Naive B cell (primary cell): ENCODE measurements at regions not wholly inside any gene's neighbourhood (a gene's known extent, or its start where the extent isn't known, plus 50 kb on each side); places are given as distances from the start of the nearest gene placed in this dataset.
A peak's percentile ranks its signal among the peaks of the same experiment; 100 is the strongest.

Experiments
- ATAC-seq, 2 donors: fragments of 150-1000 bp; cut with Tn5 transposase; 2 replicates each; pipeline ENCODE4 v1.10.0; 2021; ENCODE audit warnings: low read depth in 2 of 2, mild to moderate bottlenecking in 2 of 2, moderate library complexity in 2 of 2
- DNase-seq: peaks from one replicate; pipeline ENCODE4 v3.0.0; 2022
- H3K27ac Mint-ChIP-seq, 6 donors: one replicate each; pipeline ENCODE4 v1.8.0; 2020 to 2022; ENCODE audit warnings: mild to moderate bottlenecking in 6 of 6, mixed read lengths in 6 of 6, moderate library complexity in 5 of 6, inconsistent platforms in 2 of 6
- H3K27me3 Mint-ChIP-seq, 3 donors: one replicate each; pipeline ENCODE4 v1.8.0; 2021 to 2022; ENCODE audit warnings: mixed read lengths in 3 of 3, mild to moderate bottlenecking in 1 of 3
- H3K36me3 Mint-ChIP-seq, 2 donors: one replicate each; pipeline ENCODE4 v1.8.0; 2020 to 2022; ENCODE audit warnings: mixed read lengths in 2 of 2, inconsistent platforms in 1 of 2, mild to moderate bottlenecking in 1 of 2
- H3K4me1 Mint-ChIP-seq, 3 donors: one replicate each; pipeline ENCODE4 v1.8.0; 2020 to 2022; ENCODE audit warnings: mixed read lengths in 3 of 3, inconsistent platforms in 1 of 3, mild to moderate bottlenecking in 1 of 3, moderate library complexity in 1 of 3
- H3K4me3 Mint-ChIP-seq, 8 donors: one replicate each; pipeline ENCODE4 v1.8.0; 2020 to 2022; ENCODE audit warnings: mild to moderate bottlenecking in 8 of 8, mixed read lengths in 8 of 8, moderate library complexity in 8 of 8, inconsistent platforms in 2 of 8
- H3K9me3 Mint-ChIP-seq, 7 donors: one replicate each; pipeline ENCODE4 v1.8.0; 2020 to 2022; ENCODE audit warnings: mixed read lengths in 7 of 7, mild to moderate bottlenecking in 5 of 7, inconsistent platforms in 2 of 7, moderate library complexity in 1 of 7

DNA sequence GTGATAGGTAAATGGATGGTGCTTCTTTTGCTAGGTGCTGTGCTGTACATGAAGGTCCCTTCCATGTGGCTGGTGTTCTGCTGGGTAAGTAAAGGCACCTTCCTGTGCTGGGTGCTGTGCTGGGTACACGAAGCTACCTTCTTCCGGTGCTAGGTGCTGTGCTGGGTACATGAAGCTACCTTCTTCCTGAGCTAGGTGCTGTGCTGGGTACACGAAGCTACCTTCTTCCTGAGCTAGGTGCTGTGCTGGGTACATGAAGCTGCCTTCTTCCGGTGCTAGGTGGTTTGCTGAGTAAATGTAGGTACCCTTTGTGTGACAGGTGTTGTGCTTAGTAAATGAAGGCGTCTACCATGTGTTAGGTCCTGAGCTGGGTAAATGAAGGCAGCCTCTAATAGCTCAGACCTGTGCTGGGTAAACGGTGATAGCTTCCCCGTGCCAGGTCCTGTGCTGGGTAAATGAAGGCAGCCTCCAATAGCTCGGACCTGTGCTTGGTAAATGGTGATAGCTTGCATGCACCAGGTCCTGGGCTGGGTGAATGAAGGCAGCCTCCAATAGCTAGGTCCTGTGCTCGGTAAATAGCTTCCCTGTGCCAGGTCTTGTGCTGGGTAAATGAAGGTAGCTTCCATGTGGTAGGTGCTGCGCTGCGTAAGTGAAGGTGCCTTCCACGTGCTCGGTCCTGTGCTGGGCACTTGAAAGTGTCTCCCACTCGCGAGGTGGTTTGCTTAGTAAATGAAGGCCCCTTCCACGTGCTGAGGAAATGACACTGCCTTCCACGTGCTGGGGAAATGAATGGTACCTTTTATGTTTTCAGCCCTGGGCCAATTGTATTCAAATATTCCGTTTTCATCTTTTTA is 115.5 kb downstream of the ERMARD start:
- H3K4me3 Mint-ChIP-seq = no peak overlapping the region
- DNase-seq = no peak
- no peaks in the 10 kb centered on the region for H3K36me3 Mint-ChIP-seq
- peak overlapping the region in 4 of 6 donors; percentile 10 to 76 (median 54) for H3K27ac Mint-ChIP-seq
- ATAC-seq = no peak
- peaks cover 0 to 7% (median 0%) of the 10 kb centered on the region in 3 donors for H3K27me3 Mint-ChIP-seq
- peaks cover 0 to 4% (median 0%) of the 10 kb centered on the region in 7 donors for H3K9me3 Mint-ChIP-seq
- peaks cover 9 to 51% (median 11%) of the 10 kb centered on the region in 3 donors for H3K4me1 Mint-ChIP-seq

DNA sequence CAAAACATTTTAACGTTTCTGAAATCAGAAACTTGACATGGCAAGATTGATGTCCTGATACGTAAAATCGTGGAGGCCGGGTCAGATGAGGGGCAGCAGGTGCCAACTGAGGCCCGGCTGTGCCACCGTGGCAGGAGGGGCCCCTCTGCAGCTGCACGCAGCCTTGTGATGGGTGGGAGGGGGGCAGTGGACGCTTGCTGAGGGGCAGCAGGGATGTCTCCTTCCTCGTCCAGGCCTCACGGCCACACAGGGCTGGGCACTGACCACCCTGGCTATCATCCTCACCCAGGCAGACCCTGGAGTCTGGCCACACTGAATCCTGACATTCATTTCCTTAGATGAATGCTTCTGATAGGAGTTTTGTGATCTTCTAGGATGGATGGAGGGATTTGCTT is 114.7 kb downstream of the ERMARD start:
- no peak for DNase-seq
- no peaks in the 10 kb centered on the region for H3K36me3 Mint-ChIP-seq
- H3K9me3 Mint-ChIP-seq = peaks cover 0 to 4% (median 0%) of the 10 kb centered on the region in 7 donors
- H3K4me1 Mint-ChIP-seq = peaks cover 9 to 51% (median 11%) of the 10 kb centered on the region in 3 donors
- peaks cover 0 to 7% (median 0%) of the 10 kb centered on the region in 3 donors for H3K27me3 Mint-ChIP-seq
- H3K27ac Mint-ChIP-seq = peak overlapping the region in 1 of 6 donors; percentile 58
- H3K4me3 Mint-ChIP-seq = no peak overlapping the region
- no peak for ATAC-seq

DNA sequence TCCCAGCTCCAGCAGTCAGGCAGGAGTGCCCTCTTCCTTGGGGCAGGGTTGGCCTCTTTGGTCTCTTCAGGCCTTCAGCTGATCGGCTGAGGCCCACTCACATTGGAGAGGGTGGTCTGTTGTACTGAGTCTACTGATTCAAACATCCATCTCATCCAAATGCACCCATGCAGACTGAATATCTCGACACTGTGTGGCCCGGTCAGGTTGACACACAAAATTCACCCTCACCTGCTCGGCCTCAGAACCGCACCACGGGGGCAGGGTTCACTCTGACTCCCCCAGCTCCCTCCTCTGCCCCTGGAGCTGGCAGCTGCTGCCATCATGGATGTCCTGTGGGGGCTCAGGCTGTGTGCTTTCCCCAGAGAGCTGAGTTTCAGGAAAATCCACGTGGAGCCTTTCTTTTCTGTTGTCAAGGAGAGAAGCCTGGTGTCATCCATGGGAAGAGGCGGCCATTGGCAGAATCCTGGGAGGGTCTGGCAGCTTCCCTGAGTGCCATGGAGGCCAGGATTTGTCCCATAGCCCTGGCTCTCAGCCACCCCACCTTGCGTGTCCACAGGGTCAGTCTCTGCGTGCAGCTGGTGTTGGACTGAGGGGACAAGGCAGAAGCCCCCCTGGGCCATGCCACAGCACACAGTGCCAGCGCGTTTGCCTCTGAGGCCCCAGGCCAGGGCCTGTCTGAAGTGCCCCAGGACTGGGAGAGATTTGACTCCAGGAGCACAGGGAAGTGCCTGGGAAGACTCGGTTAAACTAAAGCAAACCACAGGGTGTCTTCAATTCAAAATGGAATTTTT is 114.1 kb downstream of the ERMARD start:
- H3K4me3 Mint-ChIP-seq = no peak overlapping the region
- H3K4me1 Mint-ChIP-seq = peaks cover 9 to 55% (median 14%) of the 10 kb centered on the region in 3 donors
- no peaks in the 10 kb centered on the region for H3K36me3 Mint-ChIP-seq
- H3K27me3 Mint-ChIP-seq = peaks cover 0 to 7% (median 0%) of the 10 kb centered on the region in 3 donors
- peaks cover 0 to 4% (median 0%) of the 10 kb centered on the region in 7 donors for H3K9me3 Mint-ChIP-seq
- no peak for DNase-seq
- no peak for ATAC-seq
- H3K27ac Mint-ChIP-seq = peak overlapping the region in 2 of 6 donors; percentile 56 to 91

DNA sequence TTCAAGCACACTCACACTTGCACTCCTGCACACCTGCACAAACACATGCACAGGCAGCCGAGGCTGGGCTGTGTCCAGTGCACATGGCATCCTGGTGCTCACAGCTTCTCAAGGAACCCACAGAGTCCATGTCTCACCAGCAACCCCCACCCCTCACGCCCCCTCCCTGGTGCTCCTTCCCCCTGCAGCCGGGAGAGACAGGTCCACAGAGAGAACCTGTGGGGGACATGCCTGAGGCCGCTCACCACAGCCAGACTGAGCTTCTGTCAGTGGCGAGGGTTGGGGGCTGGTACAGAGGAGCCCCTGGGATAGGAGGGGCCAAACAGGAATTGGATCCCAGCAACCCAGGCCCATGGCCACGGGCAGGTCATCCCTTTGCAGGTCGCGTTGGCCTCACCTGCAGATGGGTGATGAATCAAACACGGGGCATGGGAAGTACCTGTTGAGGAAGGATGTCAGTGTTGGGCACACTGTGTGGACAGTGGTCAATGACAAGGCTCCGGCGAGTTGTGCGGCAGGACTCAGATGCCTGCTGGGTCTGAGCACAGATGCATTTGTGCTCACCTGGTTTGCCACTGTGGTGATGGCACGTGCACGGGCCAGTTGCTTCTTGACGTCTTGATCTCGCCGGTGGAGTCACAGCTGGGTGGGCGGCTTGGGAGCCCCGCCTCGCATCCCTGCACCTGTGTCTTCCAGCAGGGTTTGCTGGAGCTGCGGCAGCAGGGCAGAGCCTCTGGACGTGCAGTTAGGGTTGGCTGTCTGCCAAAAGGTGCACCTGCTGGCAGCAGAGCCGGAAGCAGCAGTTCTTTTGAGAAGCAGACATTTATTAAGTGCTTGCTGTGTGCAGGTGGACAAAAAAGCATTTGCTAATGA is 113.0 kb downstream of the ERMARD start:
- Mint-ChIP-seq H3K9me3 (peaks cover 0 to 4% (median 0%) of the 10 kb centered on the region in 7 donors), H3K27ac (peak overlapping the region in 4 of 6 donors; percentile 32 to 98 (median 74)), H3K27me3 (peaks cover 0 to 7% (median 0%) of the 10 kb centered on the region in 3 donors), H3K4me3 (peak overlapping the region in 1 of 8 donors; percentile 10), H3K36me3 (no peaks in the 10 kb centered on the region), H3K4me1 (peaks cover 9 to 55% (median 15%) of the 10 kb centered on the region in 3 donors)
- ATAC-seq (peak; percentile 29 to 31), DNase-seq (peak; percentile 49)

DNA sequence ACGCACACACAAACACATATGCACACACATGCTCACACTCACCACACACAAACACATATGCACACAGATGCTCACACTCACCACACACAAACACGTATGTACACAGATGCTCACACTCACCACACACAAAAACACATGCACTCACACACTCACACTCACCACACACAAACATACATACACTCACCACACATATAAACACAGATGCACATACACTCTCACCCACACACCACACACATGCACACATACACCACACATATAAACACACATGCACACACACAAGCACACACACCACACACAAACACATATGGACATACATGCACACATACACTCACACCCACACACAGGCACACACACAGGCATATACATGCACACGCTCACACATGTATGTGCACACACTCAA is 112.3 kb downstream of the ERMARD start:
- Mint-ChIP-seq H3K9me3 (peaks cover 0 to 8% (median 0%) of the 10 kb centered on the region in 7 donors), H3K4me1 (peaks cover 9 to 51% (median 15%) of the 10 kb centered on the region in 3 donors), H3K4me3 (no peak overlapping the region), H3K27me3 (peaks cover 0 to 7% (median 0%) of the 10 kb centered on the region in 3 donors), H3K36me3 (no peaks in the 10 kb centered on the region), H3K27ac (peak overlapping the region in 3 of 6 donors; percentile 0 to 48 (median 16))
- ATAC-seq = no peak
- DNase-seq = no peak

DNA sequence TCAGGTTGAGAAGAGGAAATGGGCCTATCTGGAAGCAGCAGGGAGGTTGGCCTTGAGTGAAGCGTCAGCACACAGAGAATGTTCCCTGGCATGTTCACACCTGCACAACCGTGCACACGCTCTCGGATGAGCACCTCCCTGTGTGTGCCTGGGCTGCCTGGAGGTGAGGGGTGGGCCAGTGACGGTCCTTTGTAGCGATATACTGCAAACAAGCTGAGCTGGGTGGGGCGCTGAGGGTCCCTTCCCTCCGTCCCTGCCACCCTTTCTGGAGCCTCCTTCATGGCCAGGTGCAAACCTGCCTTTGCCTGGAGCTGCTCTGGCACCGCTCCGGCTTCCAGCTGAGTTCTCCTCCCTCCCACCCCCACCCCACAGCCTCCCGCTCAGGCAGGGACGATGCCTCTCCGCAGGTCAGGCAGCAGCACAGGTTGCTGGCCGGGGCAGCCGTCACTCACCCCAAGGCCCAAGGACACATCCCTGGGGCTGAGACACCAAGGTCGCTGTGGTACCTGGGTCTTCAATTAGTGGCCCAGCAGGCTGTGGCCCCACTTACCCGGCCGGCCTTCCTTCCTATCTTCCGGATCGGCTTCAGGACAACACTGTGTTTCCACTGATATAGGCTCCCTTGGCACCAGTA is 111.6 kb downstream of the ERMARD start:
- peak overlapping the region in 1 of 6 donors; percentile 67 for H3K27ac Mint-ChIP-seq
- no peaks in the 10 kb centered on the region for H3K36me3 Mint-ChIP-seq
- H3K4me1 Mint-ChIP-seq = peaks cover 9 to 44% (median 15%) of the 10 kb centered on the region in 3 donors
- H3K9me3 Mint-ChIP-seq = peaks cover 0 to 7% (median 0%) of the 10 kb centered on the region in 7 donors
- no peak overlapping the region for H3K4me3 Mint-ChIP-seq
- peaks cover 0 to 7% (median 0%) of the 10 kb centered on the region in 3 donors for H3K27me3 Mint-ChIP-seq
- no peak for ATAC-seq
- no peak for DNase-seq

DNA sequence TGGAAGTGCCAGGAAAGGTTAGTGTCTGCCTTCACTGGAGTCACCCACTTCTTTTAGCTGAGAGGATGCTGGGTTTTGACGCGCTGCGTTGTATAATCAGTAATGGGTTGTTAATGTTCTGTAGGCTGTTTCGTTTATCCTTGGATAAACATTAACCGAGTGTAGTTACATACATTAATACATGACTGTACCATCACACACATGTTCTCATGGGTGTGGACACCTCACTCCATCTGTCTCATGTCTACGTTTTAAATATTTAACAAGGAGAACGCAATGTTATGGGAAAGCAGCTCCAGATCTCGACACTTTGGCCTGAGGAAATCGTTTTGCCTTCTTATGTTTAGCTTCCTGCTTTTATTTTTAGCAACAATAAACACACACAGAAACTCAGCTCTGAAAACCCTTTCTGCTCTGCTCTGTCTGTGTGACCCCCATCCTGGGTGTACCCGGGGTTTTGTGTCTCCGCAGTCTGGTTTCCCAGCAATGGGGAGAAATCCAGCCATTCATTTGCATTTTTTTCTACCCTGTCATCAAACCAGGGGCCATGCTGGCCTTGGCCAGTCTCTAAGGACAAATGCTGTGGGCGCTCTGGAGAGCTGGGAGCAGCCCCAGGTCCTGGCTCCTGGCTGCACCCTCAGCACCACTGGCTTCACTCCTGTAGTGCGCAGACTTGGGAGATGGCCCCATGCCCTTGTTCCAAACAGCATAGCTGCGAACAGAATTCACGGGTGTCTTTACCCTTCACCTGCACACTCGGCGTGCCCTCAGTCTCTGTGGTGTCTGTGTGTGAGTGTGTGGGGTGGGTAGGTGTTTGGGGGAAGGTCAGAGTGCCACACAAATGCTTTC is 110.8 kb downstream of the ERMARD start:
- ATAC-seq (no peak), DNase-seq (no peak)
- Mint-ChIP-seq H3K27ac (peak overlapping the region in 1 of 6 donors; percentile 67), H3K27me3 (peaks cover 0 to 7% (median 0%) of the 10 kb centered on the region in 3 donors), H3K36me3 (no peaks in the 10 kb centered on the region), H3K4me3 (no peak overlapping the region), H3K4me1 (peaks cover 9 to 38% (median 15%) of the 10 kb centered on the region in 3 donors), H3K9me3 (peaks cover 0 to 12% (median 6%) of the 10 kb centered on the region in 7 donors)

DNA sequence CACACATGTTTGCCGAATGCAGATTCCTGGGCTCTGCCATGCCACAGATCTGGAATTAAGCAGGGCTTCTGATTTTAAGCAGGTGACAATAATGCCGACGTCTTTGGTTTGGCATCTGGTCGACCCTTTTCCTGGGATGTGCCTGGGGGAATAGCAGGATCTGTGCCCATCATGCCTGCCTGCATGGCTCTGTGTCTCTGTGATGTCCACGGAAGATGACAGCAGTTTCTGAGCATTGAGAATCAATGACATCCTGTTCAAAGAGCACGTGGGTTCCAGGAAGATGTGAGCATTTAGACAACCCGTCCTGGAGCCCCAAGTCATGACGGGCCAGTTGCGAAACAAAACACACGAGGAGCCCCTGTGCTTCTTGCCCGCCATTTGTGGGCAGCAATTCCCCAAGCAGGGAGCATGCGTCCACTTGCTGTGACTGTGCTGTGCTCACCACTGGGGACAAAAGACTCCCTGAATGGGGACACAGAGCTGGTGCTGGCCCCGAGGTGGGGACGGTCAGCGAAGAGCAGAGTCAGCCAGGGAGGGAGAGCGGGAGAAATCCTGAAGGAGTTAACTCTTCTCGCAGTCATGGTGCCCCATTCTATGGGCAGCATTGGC is 110.1 kb downstream of the ERMARD start:
- Mint-ChIP-seq H3K9me3 (peaks cover 0 to 13% (median 8%) of the 10 kb centered on the region in 7 donors), H3K4me1 (peaks cover 9 to 34% (median 15%) of the 10 kb centered on the region in 3 donors), H3K4me3 (no peak overlapping the region), H3K27ac (no peak overlapping the region), H3K36me3 (no peaks in the 10 kb centered on the region), H3K27me3 (peaks cover 0 to 7% (median 0%) of the 10 kb centered on the region in 3 donors)
- DNase-seq (no peak), ATAC-seq (no peak)

DNA sequence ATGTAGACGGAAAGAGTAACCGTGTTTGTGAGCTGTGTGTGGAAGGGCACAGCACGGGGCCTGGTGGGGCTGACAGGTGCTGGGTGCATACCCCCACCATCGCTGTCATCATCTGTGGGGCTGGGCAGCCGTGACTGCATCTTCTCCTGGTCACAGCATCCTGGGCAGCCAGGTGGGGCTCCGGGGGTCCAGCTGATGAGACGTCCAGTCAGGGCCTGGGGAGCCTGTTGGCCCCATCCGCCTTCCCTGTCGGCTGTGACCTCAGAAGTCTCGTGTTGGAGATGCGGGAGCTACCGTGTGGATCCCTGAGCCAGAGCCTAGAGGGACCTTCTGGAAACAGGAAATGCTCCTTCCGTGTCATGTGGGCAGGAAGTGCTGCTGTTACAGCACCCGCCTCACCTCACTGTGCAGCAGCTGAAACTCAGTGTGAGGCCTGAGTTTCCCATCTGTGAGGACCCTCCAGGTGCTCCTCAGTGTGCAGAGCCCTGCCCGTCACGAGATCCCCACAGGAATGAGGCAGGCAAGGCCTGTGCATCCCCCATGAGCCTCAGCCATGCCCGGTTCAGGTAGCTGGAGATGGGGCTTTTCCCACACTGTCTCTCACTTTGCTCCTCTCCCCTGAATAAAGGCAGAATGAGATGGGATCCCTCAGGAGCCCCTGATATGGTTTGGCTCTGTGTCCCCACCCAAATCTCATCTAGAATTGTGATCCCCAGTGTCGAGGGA is 108.7 kb downstream of the ERMARD start:
- DNase-seq (no peak), ATAC-seq (no peak)
- peaks cover 0 to 7% (median 0%) of the 10 kb centered on the region in 3 donors for H3K27me3 Mint-ChIP-seq
- H3K36me3 Mint-ChIP-seq = no peaks in the 10 kb centered on the region
- peaks cover 7 to 30% (median 15%) of the 10 kb centered on the region in 3 donors for H3K4me1 Mint-ChIP-seq
- H3K4me3 Mint-ChIP-seq = no peak overlapping the region
- H3K9me3 Mint-ChIP-seq = peaks cover 0 to 16% (median 10%) of the 10 kb centered on the region in 7 donors
- peak overlapping the region in 2 of 6 donors; percentile 15 to 38 for H3K27ac Mint-ChIP-seq

DNA sequence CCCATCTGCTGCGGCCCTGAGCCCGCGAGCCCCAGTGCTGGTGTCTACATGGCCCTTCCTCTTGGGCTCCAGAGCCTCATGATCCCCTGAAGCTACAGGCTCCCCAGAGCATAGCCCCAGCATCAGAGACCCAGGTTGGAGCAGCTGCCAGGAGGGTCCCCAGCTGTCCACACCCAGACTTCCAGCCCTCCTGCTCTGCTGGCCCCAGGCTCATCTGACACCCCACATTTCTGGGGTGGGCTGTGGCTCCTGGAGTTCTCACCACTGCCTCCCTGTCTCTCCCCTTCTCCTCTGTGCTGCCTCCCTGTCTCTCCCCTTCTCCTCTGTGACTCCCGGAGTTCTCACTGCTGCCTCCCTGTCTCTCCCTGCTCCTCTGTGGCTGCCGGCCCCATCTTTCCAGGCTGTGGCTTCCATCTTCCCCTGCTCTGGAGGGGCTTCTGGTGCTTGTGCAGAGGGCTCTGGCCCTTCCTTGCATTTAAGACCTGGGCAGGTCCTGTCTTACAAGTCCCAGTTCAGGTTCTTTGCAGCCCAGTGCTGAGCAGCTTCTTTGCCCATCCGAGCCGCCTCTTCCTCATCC is 108.1 kb downstream of the ERMARD start:
- H3K4me3 Mint-ChIP-seq = no peak overlapping the region
- peak overlapping the region in 2 of 6 donors; percentile 38 to 88 for H3K27ac Mint-ChIP-seq
- ATAC-seq = no peak
- peaks cover under 1 to 24% (median 10%) of the 10 kb centered on the region in 3 donors for H3K4me1 Mint-ChIP-seq
- H3K9me3 Mint-ChIP-seq = peaks cover 0 to 16% (median 10%) of the 10 kb centered on the region in 7 donors
- no peaks in the 10 kb centered on the region for H3K36me3 Mint-ChIP-seq
- no peak for DNase-seq
- H3K27me3 Mint-ChIP-seq = peaks cover 0 to 7% (median 0%) of the 10 kb centered on the region in 3 donors
